ENCODE measurements at regions not wholly inside any gene's neighbourhood (a gene's known extent, or its start where the extent isn't known, plus 50 kb on each side); places are given as distances from the start of the nearest gene placed in this dataset.

DNA sequence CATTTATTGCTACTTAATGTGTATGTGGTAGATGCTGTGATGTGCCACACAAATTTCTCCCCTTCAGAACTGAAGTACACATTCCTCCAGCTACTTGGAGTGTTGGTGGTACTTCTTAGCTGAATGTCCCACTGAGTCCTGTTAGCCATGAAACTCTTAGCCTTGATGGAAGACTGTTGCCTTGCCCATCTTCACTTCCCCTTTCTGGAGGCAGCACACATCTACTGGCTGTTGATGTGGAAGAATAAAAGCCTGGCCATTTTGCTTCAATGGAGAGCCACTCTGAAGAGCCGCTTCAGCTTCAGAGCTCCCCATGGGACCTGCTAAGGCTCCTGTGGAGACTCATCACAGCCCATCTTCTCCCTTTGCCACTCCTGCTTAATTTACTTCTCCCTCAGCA, 157.7 kb upstream of the PITX2 start:
- no peak for DNase-seq

DNA sequence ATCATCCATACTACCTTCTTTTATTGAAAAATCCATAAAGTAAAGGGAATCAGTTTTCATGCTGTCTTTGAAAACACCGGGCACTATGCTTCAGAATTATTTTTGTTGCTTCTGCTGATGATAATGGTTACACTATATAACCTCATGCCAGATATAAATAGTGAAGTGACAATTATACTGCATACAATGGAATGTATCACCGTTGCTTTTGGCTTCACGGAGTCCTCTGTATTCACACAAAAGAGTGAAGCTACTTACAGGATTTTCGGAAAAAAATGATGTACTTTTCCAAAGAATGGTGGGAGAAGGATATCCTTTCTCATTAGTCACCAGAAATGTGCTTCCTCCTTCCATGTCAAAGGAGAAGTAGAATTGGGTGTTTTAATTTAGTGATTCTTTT, 159.1 kb upstream of the PITX2 start:
- no peak for DNase-seq

DNA sequence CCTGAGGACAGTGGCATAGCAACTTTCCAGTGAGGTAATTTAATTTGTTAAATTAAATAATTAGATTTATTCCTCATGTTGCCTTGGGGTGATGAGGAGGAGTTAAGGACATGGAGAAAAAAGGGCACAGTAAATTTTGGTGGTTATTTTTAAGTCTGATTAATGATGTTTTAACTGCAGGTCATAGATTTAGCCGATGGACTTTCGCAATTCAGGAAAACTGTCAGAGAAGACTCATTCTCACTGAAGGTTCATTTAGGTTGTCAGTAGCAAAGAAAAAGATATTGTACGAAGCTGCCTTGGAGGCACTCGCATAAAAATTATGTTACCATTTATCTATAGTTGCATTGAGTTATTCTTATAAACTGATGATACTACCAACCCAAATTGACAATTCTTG, 164.2 kb upstream of the PITX2 start:
- DNase-seq, result peak; percentile 26

GRCh38 chr4:110787707-110788106, 164.8 kb upstream of the PITX2 start:
- peak; percentile 33 for DNase-seq

DNA sequence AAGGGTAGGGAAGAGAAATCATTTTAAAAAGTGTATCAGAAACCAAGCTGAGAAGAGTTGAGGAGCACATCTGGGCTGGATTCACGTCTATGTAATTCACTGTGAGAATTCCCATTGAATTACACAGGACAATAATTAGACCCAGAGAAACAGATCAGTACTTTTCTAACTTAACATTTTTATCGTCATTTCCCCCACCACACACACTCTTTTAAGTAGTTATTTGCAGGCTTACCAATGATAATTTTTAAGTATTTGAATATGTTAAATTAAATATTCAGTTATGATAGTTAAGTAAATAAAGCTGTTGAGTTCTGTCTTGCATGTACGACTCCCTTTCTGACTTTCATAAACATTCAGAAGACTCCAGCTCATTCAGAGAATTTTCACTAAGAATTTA, 165.4 kb upstream of the PITX2 start:
- no peak for DNase-seq

GRCh38 chr4:110792036-110792435, 169.2 kb upstream of the PITX2 start:
- no peak for DNase-seq

- peak; percentile 77 for DNase-seq
Measured at GRCh38 chr4:110793381-110793801, 170.5 kb upstream of the PITX2 start.

- DNase-seq, result no peak
Measured at GRCh38 chr4:110793890-110794554, 171.1 kb upstream of the PITX2 start.

DNA sequence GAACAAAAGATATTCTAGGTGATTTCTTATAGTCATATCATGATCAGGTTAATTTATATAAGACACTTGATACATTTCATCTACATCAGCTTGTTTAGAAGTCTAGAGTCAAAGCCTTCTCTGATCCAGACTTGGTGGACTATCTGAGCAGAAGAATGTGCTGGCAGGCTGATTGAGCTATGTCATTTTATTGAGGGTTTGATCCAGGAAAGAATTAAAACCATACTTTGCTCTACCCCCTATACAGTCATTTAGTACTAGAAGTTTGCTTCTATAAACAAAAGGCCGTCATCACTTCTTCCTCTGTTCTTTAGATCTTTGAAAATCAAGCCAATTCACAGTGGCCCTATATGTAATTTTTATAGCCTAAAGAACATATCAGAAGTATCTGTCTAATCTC, 173.1 kb upstream of the PITX2 start:
- DNase-seq, result no peak

- no peak for DNase-seq
Measured at GRCh38 chr4:110797486-110797885, 174.6 kb upstream of the PITX2 start.

DNA sequence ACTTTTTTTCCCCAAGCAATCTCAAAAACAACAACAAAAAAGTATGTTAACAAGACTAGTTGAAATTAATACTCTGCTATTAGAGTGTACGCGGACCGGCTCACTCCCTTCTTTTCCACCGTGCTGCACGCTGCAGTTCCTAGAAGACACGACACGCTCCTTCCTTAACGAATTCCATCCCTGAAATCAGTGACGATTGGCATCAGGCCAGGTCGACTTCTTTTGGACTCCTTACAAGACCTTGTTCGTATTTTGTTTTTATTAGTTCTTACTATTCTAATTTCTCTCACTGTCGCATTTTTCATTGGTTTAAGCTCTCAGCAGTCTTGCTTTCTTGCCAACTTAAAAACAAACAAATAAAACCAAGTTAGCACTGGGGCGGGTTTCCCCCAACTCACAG, 175.8 kb upstream of the PITX2 start:
- DNase-seq, result no peak

- DNase-seq, result no peak
Measured at GRCh38 chr4:110799211-110799610, 176.3 kb upstream of the PITX2 start.

GRCh38 chr4:110801591-110801990, 178.7 kb upstream of the PITX2 start:
- DNase-seq, result no peak

DNA sequence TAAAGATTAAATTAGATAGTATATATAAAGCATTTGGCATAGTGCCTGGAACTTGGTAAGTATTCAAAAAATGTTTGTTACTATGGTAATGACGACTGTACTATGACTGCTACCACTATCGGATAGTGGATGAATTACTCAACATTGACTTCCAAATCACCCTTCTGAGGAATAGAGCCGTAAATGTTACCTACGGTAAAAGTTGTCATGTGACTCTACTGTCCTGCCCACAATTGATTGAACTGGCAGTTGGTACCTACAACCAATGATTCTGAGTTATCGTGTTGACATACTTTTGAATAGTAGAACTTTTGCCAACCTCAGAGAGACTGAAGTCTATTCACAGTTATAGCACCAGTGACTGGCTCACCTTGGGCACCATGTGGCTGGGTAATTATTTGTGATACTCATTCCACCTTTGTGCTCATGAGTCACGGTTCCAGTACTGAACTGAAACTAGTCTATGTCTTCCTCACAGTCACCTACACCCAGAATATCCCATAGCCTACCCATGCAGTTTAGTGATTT, 185.5 kb upstream of the PITX2 start:
- DNase-seq, result peak; percentile 57

GRCh38 chr4:110815950-110816349, 193.1 kb upstream of the PITX2 start:
- no peak for DNase-seq

DNA sequence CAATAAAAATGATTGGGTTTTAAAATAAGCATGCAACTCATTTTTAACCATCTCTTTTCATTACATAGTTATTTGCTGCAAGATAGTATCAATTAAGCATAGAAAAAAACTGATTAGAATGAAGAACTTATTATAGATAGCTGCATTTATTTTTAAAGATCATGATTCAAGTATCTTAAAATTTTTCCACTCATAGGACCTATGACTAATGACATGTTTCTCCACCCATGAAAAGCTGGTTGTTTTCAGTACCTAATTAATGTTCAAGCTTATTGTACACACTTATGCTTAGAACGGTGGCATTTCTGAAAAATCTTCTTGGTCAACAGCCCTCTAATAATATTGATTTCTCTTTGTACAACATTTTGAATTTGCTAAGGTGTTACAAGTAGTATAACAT, 193.5 kb upstream of the PITX2 start:
- no peak for DNase-seq

GRCh38 chr4:110821186-110821585, 198.3 kb upstream of the PITX2 start:
- no peak for DNase-seq

DNA sequence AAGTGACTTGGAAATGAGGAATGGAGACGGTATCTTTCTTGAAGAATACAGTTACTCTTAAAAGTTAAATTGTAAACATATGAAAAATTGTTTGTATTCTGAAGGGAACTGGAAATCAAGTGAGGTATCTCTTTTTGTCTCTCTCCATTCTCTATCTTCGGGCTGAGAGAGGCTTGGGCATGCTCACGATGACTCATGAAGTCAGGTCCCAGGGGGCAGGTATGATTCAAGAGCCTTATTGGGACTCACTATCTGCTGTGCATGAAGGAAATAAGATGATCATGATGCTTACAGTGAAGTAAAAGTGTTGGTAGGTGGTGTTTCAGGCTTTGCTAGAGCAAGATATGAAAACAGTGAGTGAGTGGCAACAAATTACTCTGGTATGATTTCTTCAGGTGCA, 200.4 kb upstream of the PITX2 start:
- peak; percentile 46 for DNase-seq

- DNase-seq, result no peak
Measured at GRCh38 chr4:110824344-110824743, 201.5 kb upstream of the PITX2 start.

GRCh38 chr4:110826656-110827055, 203.8 kb upstream of the PITX2 start:
- no peak for DNase-seq

DNA sequence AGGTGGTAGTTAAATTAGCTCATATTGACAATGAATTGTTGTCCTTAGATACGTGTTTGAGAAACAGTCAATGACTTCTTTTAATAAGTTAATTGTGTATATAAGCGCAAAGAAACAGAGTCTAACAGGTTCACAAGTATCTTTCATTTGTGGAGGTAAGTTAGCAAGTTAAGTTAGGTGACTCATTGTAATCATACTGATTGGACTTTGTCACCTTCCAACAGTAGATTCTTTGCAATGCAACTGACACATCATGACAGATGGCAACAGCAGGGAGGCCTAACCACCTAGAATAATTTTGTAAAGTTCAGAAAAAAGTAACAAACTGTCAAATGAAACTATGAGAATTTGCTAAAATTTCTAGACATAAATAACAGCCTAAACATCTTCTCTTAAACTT, 207.6 kb upstream of the PITX2 start:
- DNase-seq, result no peak

- no peak for DNase-seq
Measured at GRCh38 chr4:110837896-110838450, 215.1 kb upstream of the PITX2 start.

DNA sequence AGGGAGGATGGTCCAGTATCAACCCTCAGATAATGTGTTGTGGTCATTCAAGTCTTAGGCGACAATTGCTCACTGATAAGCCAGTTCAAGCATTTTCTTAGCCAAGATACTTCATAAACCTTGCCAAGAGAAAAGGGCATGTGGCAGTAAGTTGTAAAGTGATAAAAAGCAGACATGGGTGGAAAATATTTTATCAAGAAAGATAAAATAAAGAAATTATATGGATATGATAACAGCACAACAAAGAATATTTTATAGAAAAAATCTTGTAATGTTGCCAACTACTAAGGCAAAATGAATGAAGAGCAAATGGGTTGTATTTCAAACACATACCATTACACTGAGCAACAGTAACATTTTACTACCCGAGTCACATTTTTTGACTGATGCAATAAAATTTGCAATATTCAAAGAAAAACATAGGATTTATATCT, 217.4 kb upstream of the PITX2 start:
- DNase-seq, result peak; percentile 69

- no peak for DNase-seq
Measured at GRCh38 chr4:110848787-110849186, 225.9 kb upstream of the PITX2 start.

DNA sequence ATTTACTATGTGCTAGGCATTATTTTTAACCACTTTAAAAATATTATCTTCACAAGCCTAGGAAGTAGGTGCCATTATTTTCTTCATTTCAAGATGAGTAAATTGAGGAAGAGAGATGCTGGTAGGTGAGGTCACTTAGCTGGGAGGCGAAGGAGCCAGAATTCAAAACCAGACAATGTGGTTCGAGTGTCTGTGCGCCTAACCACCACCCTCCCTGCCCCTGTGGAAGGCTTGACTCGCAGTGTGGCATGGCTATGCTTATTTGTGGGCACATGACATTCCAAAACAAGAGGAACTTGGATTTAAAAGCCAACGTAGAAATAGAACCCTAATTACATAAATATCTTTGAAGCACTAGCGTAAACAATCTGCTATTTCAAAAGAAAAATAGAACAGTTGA, 226.6 kb upstream of the PITX2 start:
- DNase-seq, result no peak
